ENCODE measurements at regions not wholly inside any gene's neighbourhood (a gene's known extent, or its start where the extent isn't known, plus 50 kb on each side); places are given as distances from the start of the nearest gene placed in this dataset.

DNA sequence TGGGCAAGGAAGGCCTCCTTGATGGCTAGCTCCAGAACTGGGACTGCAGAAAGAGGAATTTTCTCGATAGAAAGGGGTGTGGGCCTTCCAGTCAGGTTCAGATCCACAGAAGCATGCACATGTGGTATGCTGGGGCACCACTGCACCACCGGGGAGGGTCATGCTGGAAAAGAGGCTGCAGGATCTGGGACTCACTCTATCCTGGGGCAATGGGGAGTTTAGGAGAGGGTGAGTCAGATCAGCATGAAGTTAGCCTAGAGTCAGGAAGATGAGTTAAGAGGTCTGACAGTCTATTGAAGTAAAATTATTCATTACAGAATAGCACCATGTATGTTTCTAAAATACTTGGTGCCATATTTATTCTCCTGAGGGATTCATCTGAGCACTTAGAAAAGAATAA lies 130.2 kb upstream of the TOPAZ1 start:
- Mint-ChIP-seq H3K27ac (no peak overlapping the region), H3K27me3 (ENCODE audit: low read depth, poor library complexity) (peaks cover 9% of the 10 kb centered on the region)
- no peak for DNase-seq

GRCh38 chr3:44114142-44114541 lies 127.5 kb upstream of the TOPAZ1 start:
- H3K36me3 Mint-ChIP-seq (ENCODE audit: low read depth): no peaks in the 10 kb centered on the region
- no peak overlapping the region for H3K4me3 Mint-ChIP-seq
- H3K27ac Mint-ChIP-seq: no peak overlapping the region
- H3K27me3 Mint-ChIP-seq (ENCODE audit: low read depth, poor library complexity): peaks cover 9% of the 10 kb centered on the region
- H3K4me1 Mint-ChIP-seq: no peaks in the 10 kb centered on the region
- H3K9me3 Mint-ChIP-seq: no peaks in the 10 kb centered on the region
- DNase-seq: peak; percentile 68
- peak; percentile 47 for TF ChIP-seq CTCF (IDR thresholded peaks at IDR 0.05)

More for the DNA sequence above, 130.2 kb upstream of the TOPAZ1 start:
- Mint-ChIP-seq H3K4me1 (peaks cover 7% of the 10 kb centered on the region), H3K36me3 (ENCODE audit: low read depth) (no peaks in the 10 kb centered on the region), H3K4me3 (no peak overlapping the region), H3K9me3 (no peaks in the 10 kb centered on the region)
- no peak for TF ChIP-seq CTCF (IDR thresholded peaks at IDR 0.05)

- Mint-ChIP-seq H3K4me1 (no peaks in the 10 kb centered on the region), H3K36me3 (ENCODE audit: low read depth) (no peaks in the 10 kb centered on the region), H3K4me3 (no peak overlapping the region), H3K9me3 (no peaks in the 10 kb centered on the region), H3K27me3 (ENCODE audit: low read depth, poor library complexity) (peaks cover 12% of the 10 kb centered on the region), H3K27ac (no peak overlapping the region)
- peak; percentile 14 for DNase-seq
- no peak for TF ChIP-seq CTCF (IDR thresholded peaks at IDR 0.05)
Observed at GRCh38 chr3:44117239-44117638, 124.4 kb upstream of the TOPAZ1 start.

DNA sequence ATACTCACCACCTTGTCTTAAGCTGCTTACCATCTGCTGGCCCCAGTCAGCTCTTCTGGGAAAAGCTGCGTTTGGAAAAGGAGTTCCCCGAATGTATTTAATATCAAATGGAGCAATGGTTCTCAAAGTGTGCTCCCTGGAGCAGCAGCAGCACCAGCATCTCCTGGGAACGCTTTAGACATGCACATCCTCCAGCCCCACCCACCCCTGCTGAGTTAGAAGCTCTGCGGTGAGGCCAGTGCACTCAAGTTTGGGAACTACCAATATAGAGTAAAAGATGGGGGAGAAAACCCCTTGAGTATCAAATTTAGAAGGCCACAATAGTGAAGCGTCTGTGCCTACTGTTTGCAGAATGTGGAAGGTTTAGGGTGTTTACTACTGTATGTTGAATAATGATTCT lies 124.0 kb upstream of the TOPAZ1 start:
- no peak overlapping the region for H3K27ac Mint-ChIP-seq
- H3K4me1 Mint-ChIP-seq: no peaks in the 10 kb centered on the region
- no peak overlapping the region for H3K4me3 Mint-ChIP-seq
- TF ChIP-seq CTCF (IDR thresholded peaks at IDR 0.05): no peak
- H3K9me3 Mint-ChIP-seq: no peaks in the 10 kb centered on the region
- no peak for DNase-seq
- H3K36me3 Mint-ChIP-seq (ENCODE audit: low read depth): no peaks in the 10 kb centered on the region
- peaks cover 12% of the 10 kb centered on the region for H3K27me3 Mint-ChIP-seq (ENCODE audit: low read depth, poor library complexity)

DNA sequence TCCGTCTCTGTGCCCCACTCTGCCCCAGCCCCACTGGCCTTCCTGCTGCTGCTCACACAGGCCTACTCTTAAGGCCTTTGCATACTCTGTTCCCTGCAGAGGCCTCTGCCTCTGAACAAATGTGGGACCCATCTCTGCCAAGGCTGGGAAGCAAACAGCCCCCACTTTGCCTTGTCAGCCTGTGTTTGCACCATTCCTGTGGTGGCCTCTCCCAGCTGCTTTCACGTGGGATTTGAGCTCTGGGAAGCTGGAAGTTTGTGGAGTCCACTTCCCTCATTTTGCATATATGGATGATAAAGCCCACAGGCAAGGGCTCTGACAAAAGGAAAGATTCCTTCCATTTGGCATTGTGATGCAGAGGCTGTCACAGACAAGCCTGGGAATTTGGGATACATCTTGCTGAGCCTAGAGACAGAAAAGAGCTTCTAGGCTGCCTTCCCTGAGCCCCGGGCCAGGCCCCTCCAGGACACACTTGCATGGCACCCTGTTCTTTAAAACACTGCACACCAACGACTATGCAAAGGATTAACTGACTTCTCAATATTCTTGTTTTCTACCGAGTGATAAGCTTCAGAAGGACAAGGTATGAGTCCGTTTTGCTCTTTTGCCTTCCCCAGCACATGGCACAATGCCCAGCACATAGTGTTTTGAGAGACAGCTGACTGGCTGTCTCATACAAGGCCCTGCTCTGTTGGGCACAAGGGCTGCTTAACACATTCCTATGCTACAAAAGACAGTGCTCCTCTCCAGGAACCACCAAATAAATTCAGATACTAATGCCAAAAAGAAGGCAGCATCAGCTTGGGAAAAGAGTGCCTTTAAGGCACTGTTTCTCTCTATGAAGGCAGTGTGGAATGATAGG lies 120.7 kb upstream of the TOPAZ1 start:
- DNase-seq: no peak
- Mint-ChIP-seq H3K27ac (no peak overlapping the region), H3K36me3 (ENCODE audit: low read depth) (no peaks in the 10 kb centered on the region), H3K27me3 (ENCODE audit: low read depth, poor library complexity) (peaks cover 6% of the 10 kb centered on the region), H3K4me1 (no peaks in the 10 kb centered on the region), H3K9me3 (no peaks in the 10 kb centered on the region), H3K4me3 (no peak overlapping the region)
- no peak for TF ChIP-seq CTCF (IDR thresholded peaks at IDR 0.05)

DNA sequence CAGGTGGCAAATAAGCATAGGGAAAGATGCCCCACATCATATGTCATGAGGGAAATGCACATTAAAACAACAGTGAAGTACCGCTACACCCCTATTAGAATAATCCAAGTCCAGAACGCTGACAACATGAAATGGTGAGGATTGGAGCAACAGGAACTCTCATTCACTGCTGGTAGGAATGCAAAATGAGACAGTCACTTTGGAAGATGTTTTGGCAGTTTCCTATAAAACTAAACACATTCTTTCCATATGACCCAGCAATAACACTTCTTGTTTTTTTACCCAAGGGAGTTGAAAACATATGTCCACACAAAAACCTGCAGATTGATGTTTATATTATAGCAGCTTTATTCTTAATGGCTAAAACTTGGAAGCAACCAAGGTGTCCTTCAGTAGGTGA lies 116.4 kb upstream of the TOPAZ1 start:
- TF ChIP-seq CTCF (IDR thresholded peaks at IDR 0.05): no peak
- H3K4me3 Mint-ChIP-seq: no peak overlapping the region
- H3K4me1 Mint-ChIP-seq: peaks cover 9% of the 10 kb centered on the region
- no peaks in the 10 kb centered on the region for H3K36me3 Mint-ChIP-seq (ENCODE audit: low read depth)
- H3K9me3 Mint-ChIP-seq: no peaks in the 10 kb centered on the region
- no peak for DNase-seq
- H3K27me3 Mint-ChIP-seq (ENCODE audit: low read depth, poor library complexity): peaks cover 3% of the 10 kb centered on the region
- no peak overlapping the region for H3K27ac Mint-ChIP-seq

Data from nephron progenitor cell (in vitro differentiated cells).